ENCODE measurements at regions not wholly inside any gene's neighbourhood (a gene's known extent, or its start where the extent isn't known, plus 50 kb on each side); places are given as distances from the start of the nearest gene placed in this dataset.

- no peak overlapping the region for H3K4me3 ChIP-seq (ENCODE audit: low read depth, low read length)
- no peak for TF ChIP-seq CTCF (IDR thresholded peaks at IDR 0.05; ENCODE audit: borderline replicate concordance, insufficient read depth, low read depth, low read length)
Measured at GRCh38 chr1:55423376-55423775, 208.2 kb upstream of the USP24 start.

- no peak for TF ChIP-seq CTCF (IDR thresholded peaks at IDR 0.05; ENCODE audit: borderline replicate concordance, insufficient read depth, low read depth, low read length)
- no peak overlapping the region for H3K4me3 ChIP-seq (ENCODE audit: low read depth, low read length)
Measured at GRCh38 chr1:55420929-55421716, 206.0 kb upstream of the USP24 start.

- no peak overlapping the region for H3K4me3 ChIP-seq (ENCODE audit: low read depth, low read length)
- no peak for TF ChIP-seq CTCF (IDR thresholded peaks at IDR 0.05; ENCODE audit: borderline replicate concordance, insufficient read depth, low read depth, low read length)
Measured at GRCh38 chr1:55420026-55420425, 204.9 kb upstream of the USP24 start.

GRCh38 chr1:55418208-55419000 lies 203.2 kb upstream of the USP24 start:
- no peak for TF ChIP-seq CTCF (IDR thresholded peaks at IDR 0.05; ENCODE audit: borderline replicate concordance, insufficient read depth, low read depth, low read length)
- H3K4me3 ChIP-seq (ENCODE audit: low read depth, low read length) = no peak overlapping the region

GRCh38 chr1:55416164-55416842 lies 201.1 kb upstream of the USP24 start:
- no peak overlapping the region for H3K4me3 ChIP-seq (ENCODE audit: low read depth, low read length)
- no peak for TF ChIP-seq CTCF (IDR thresholded peaks at IDR 0.05; ENCODE audit: borderline replicate concordance, insufficient read depth, low read depth, low read length)

GRCh38 chr1:55413286-55413685 lies 198.1 kb upstream of the USP24 start:
- no peak overlapping the region for H3K4me3 ChIP-seq (ENCODE audit: low read depth, low read length)
- no peak for TF ChIP-seq CTCF (IDR thresholded peaks at IDR 0.05; ENCODE audit: borderline replicate concordance, insufficient read depth, low read depth, low read length)

All from GM12875 (cell line).